ENCODE measurements at regions not wholly inside any gene's neighbourhood (a gene's known extent, or its start where the extent isn't known, plus 50 kb on each side); places are given as distances from the start of the nearest gene placed in this dataset.

DNA sequence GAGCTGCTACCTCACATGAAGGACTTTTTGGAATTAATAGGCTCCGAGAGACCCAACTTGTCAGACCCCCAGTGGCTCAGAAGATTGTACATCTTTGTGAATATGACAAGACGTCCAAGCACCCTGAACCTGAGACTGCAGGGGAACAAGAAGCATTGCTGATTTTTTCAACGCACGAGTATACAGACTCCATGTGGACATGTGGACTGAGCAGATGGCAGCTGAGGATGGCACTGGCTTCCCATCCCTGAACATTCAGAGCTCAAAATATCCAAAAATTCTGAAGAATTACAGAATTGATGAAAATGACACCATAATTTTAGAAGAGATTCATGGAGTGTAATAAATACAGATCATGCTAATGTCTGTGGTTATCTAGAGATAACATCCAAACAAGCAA, 254.1 kb downstream of the MZT1 start:
- H3K9ac ChIP-seq (ENCODE audit: low read depth in 2 of 2, low read length in 2 of 2): no peak overlapping the region
- H3K36me3 ChIP-seq: no peaks in the 10 kb centered on the region
- no peaks in the 10 kb centered on the region for H3K9me3 ChIP-seq
- no peak overlapping the region for H3K4me3 ChIP-seq
- TF ChIP-seq, protein P1, sequence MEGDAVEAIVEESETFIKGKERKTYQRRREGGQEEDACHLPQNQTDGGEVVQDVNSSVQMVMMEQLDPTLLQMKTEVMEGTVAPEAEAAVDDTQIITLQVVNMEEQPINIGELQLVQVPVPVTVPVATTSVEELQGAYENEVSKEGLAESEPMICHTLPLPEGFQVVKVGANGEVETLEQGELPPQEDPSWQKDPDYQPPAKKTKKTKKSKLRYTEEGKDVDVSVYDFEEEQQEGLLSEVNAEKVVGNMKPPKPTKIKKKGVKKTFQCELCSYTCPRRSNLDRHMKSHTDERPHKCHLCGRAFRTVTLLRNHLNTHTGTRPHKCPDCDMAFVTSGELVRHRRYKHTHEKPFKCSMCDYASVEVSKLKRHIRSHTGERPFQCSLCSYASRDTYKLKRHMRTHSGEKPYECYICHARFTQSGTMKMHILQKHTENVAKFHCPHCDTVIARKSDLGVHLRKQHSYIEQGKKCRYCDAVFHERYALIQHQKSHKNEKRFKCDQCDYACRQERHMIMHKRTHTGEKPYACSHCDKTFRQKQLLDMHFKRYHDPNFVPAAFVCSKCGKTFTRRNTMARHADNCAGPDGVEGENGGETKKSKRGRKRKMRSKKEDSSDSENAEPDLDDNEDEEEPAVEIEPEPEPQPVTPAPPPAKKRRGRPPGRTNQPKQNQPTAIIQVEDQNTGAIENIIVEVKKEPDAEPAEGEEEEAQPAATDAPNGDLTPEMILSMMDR (IDR thresholded peaks at IDR 0.05): no peak
- H3K27me3 ChIP-seq: no peaks in the 10 kb centered on the region
- intact Hi-C loops (cut with DNase I): no loop called here
- no peak for DNase-seq
- no peak overlapping the region for H3K27ac ChIP-seq
- no peaks in the 10 kb centered on the region for H3K4me1 ChIP-seq

DNA sequence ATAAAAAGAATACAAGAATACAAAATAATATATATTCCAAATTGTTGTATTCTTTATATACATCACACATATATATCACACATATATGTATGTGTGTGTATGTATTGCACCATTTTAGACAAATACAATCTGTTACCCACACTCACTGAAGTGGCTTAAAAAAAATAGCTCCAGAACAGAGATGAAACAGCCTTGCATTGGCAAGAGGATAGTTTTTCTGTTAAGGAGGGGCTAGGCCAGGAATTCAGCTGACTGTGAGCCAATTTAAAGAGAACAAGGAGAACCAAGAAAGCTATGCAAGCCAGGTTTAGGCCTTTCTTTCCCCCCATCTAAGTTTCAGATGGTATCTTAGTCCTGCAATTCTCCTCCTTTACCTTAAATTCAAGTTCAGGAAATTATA, 257.5 kb downstream of the MZT1 start:
- H3K27ac ChIP-seq: no peak overlapping the region
- no peaks in the 10 kb centered on the region for H3K9me3 ChIP-seq
- H3K9ac ChIP-seq (ENCODE audit: low read depth in 2 of 2, low read length in 2 of 2): no peak overlapping the region
- DNase-seq: no peak
- H3K36me3 ChIP-seq: no peaks in the 10 kb centered on the region
- H3K27me3 ChIP-seq: no peaks in the 10 kb centered on the region
- no peaks in the 10 kb centered on the region for H3K4me1 ChIP-seq
- H3K4me3 ChIP-seq: no peak overlapping the region
- TF ChIP-seq, protein P1 (IDR thresholded peaks at IDR 0.05): no peak
- intact Hi-C loops (cut with DNase I): no loop called here

DNA sequence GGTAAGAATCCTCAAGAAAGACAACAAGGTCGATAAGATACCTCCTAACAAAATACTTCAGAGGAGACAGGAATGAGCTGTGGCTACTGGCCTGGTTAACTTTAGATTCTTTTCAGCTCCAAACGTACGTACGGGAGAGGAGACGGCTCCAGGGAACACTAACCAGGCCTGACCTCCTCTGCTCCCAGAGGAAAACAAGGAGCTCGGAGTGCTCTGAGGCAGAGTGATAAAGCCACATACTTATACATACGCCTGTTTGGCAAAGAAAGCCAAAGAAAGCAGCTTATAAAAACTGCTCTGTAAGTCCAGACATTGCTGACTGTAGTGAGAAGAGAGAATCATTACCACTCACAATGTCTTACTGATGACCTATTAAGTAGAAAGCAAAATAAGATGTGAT, 263.9 kb downstream of the MZT1 start:
- no peak for DNase-seq
- Histone ChIP-seq H3K27ac (no peak overlapping the region), H3K4me1 (no peaks in the 10 kb centered on the region), H3K4me3 (no peak overlapping the region), H3K9ac (ENCODE audit: low read depth in 2 of 2, low read length in 2 of 2) (no peak overlapping the region), H3K9me3 (no peaks in the 10 kb centered on the region), H3K36me3 (no peaks in the 10 kb centered on the region), H3K27me3 (no peaks in the 10 kb centered on the region)
- TF ChIP-seq, protein P1 (IDR thresholded peaks at IDR 0.05): no peak
- intact Hi-C loops (cut with DNase I): no loop called here

DNA sequence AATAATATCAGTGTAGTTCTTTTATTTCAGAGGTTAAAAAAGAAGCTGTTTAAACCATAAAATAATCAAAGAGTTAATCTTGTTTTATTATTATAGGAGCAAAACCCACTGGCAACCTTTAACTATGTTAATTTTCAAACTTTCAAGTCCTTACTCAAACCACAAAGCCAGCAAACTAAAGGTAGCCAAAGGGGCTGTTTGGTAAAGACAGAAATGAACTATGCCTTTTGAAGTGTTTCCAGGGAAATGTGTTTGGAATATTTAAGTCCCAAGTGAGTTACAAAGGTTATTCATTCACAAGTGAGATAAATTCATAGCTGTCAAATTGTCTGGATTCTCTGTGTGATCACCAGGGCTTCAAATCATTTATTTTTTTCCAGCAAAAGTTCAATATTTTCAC, 264.7 kb downstream of the MZT1 start:
- Histone ChIP-seq H3K9me3 (no peaks in the 10 kb centered on the region), H3K4me3 (no peak overlapping the region), H3K27me3 (no peaks in the 10 kb centered on the region), H3K9ac (ENCODE audit: low read depth in 2 of 2, low read length in 2 of 2) (no peak overlapping the region), H3K27ac (no peak overlapping the region), H3K4me1 (no peaks in the 10 kb centered on the region), H3K36me3 (no peaks in the 10 kb centered on the region)
- no peak for DNase-seq
- intact Hi-C loops (cut with DNase I): no loop called here
- TF ChIP-seq, protein P1 (IDR thresholded peaks at IDR 0.05): no peak

DNA sequence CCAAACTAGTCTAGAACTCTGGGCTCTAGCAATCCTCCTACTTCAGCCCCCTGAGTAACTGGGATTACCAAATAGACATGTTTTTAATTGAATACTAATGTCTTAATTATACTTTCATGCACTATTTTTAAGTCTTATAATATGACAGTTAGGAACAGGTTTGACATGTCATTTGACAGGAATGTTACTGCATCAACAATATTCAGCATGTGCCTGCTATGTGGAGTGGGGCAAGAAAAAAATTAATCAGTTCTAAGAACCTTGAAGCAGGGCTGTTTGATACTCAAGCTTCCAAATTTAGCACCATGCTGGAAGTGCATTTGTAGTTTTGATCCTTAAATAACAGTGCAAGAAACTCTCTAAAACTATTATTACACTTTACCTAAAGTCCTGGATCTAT, 265.3 kb downstream of the MZT1 start:
- no peaks in the 10 kb centered on the region for H3K9me3 ChIP-seq
- H3K27me3 ChIP-seq: no peaks in the 10 kb centered on the region
- DNase-seq: no peak
- H3K36me3 ChIP-seq: no peaks in the 10 kb centered on the region
- no peaks in the 10 kb centered on the region for H3K4me1 ChIP-seq
- H3K9ac ChIP-seq (ENCODE audit: low read depth in 2 of 2, low read length in 2 of 2): no peak overlapping the region
- intact Hi-C loops (cut with DNase I): no loop called here
- no peak overlapping the region for H3K27ac ChIP-seq
- H3K4me3 ChIP-seq: no peak overlapping the region
- TF ChIP-seq, protein P1 (IDR thresholded peaks at IDR 0.05): no peak

DNA sequence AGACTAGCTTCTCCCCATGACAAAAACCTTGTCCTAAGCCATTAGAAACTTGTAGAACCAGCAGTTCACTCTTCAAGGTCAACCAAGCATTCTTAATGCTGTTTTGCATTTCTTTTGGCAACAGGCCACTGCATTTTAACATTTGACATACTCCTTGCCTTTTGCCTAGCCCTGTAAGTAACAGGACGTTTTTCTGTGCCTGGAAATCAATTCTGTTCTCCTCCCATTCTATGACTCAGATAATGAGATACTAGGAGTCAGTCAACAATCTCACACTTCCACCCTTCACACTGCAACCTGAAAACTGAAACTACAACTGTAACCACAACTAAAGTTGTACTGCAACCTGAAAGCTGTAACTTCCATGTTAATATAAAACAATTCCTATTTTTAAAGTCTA, 268.7 kb downstream of the MZT1 start:
- Histone ChIP-seq H3K27ac (no peak overlapping the region), H3K36me3 (no peaks in the 10 kb centered on the region), H3K9ac (ENCODE audit: low read depth in 2 of 2, low read length in 2 of 2) (no peak overlapping the region), H3K4me1 (no peaks in the 10 kb centered on the region), H3K27me3 (no peaks in the 10 kb centered on the region), H3K4me3 (no peak overlapping the region), H3K9me3 (no peaks in the 10 kb centered on the region)
- no peak for DNase-seq
- intact Hi-C loops (cut with DNase I): no loop called here
- TF ChIP-seq, protein P1 (IDR thresholded peaks at IDR 0.05): no peak

All from colonic mucosa (tissue), 4 donors.